DOHH2 (cell line): ENCODE measurements at regions not wholly inside any gene's neighbourhood (a gene's known extent, or its start where the extent isn't known, plus 50 kb on each side); places are given as distances from the start of the nearest gene placed in this dataset.

Experiments used
- CTCF ChIP-seq: fragments of 200-600 bp; sonication (generic); IDR thresholded peaks from one replicate; pipeline ENCODE4 v1.5.1; 2014; ENCODE audit warnings: antibody characterized with exemption, mild to moderate bottlenecking, low read depth, low read length; ENCODE audit not compliant: poor library complexity, severe bottlenecking
- EZH2phosphoT487 ChIP-seq: fragments of 200-600 bp; sonication (generic); IDR thresholded peaks from 2 replicates; pipeline ENCODE4 v1.6.1; 2017; ENCODE audit warnings: borderline replicate concordance, mild to moderate bottlenecking, antibody characterized with exemption, low read length, moderate library complexity, mixed read lengths

- TF ChIP-seq CTCF (peak; percentile 56), EZH2phosphoT487 (no peak)
These were observed 467.5 kb upstream of the CXADR start for GRCh38 chr21:17045214-17045853.
